Fibroblast of lung (primary cell): ENCODE measurements at regions not wholly inside any gene's neighbourhood (a gene's known extent, or its start where the extent isn't known, plus 50 kb on each side); places are given as distances from the start of the nearest gene placed in this dataset.
"Not testable (repeated sequence)": the region's sequence is repeated elsewhere in the genome, so short reads cannot be mapped to it uniquely, and the experiment has no call there.

Experiments
- EZH2 ChIP-seq: IDR thresholded peaks from 2 replicates; pipeline ENCODE4 v1.5.1; 2012; ENCODE audit warnings: low read length, control low read depth, mild to moderate bottlenecking; ENCODE audit errors: missing control alignments
- TF ChIP-seq, protein P1 (sequence below), 2 donors: IDR thresholded peaks in 1 of 2; conservative IDR thresholded peaks in 1 of 2; 1 replicate in 1 of 2; 2 replicates in 1 of 2; pipeline ENCODE4 v1.5.1; 2011 to 2012; ENCODE audit warnings: low read length in 2 of 2, control low read depth in 1 of 2, inconsistent platforms in 1 of 2, low read depth in 1 of 2, mild to moderate bottlenecking in 1 of 2

DNA sequence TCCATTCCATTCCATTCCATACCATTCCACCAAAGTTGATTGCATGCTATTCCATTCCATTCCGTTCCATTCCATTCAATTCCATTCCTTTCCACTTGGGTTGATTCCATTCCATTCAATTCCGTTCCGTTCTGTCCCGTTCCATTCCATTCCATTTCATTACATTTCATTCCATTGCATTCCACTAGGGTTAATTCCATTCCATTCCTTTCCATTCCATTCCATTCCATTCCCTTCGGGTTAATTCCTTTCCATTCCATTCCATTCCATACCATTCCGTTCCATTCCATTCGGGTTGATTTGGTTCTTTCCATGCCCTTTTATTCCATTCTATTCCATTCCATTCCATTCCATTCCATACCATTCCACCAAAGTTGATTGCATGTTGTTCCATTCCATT is 131.9 kb downstream of the CWH43 start:
- TF ChIP-seq, protein P1, sequence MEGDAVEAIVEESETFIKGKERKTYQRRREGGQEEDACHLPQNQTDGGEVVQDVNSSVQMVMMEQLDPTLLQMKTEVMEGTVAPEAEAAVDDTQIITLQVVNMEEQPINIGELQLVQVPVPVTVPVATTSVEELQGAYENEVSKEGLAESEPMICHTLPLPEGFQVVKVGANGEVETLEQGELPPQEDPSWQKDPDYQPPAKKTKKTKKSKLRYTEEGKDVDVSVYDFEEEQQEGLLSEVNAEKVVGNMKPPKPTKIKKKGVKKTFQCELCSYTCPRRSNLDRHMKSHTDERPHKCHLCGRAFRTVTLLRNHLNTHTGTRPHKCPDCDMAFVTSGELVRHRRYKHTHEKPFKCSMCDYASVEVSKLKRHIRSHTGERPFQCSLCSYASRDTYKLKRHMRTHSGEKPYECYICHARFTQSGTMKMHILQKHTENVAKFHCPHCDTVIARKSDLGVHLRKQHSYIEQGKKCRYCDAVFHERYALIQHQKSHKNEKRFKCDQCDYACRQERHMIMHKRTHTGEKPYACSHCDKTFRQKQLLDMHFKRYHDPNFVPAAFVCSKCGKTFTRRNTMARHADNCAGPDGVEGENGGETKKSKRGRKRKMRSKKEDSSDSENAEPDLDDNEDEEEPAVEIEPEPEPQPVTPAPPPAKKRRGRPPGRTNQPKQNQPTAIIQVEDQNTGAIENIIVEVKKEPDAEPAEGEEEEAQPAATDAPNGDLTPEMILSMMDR (conservative IDR thresholded peaks at IDR 0.05 in 1 of 2, IDR thresholded peaks at IDR 0.05 in 1 of 2; ENCODE audit: low read depth in 1 of 2, low read length in 2 of 2), result not testable (repeated sequence)
- not testable (repeated sequence) for TF ChIP-seq EZH2
